ENCODE measurements at regions not wholly inside any gene's neighbourhood (a gene's known extent, or its start where the extent isn't known, plus 50 kb on each side); places are given as distances from the start of the nearest gene placed in this dataset.

DNA sequence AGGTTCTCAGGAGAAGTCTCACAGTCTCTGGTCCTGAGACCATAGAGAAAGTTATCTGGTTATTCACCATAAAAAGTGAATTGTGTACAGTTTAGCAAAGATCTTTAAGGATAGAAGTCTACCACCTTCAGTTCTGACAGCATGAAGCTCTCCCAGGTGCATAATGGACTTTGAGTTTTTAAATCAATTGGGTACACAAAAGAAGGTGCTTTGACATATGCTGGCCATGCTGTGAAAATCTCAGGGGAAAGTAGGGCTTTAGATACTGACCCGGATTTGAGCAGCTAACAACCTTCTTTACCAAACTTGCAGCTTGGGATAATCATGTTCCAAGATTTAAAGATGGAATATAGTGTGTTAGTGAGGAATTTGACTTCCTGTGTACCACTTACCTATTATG lies 264.2 kb downstream of the ZSWIM6 start:
- H3K27me3 ChIP-seq (ENCODE audit: control insufficient read depth in 1 of 2, insufficient read depth in 2 of 2, low read length in 2 of 2): no peaks in the 10 kb centered on the region

DNA sequence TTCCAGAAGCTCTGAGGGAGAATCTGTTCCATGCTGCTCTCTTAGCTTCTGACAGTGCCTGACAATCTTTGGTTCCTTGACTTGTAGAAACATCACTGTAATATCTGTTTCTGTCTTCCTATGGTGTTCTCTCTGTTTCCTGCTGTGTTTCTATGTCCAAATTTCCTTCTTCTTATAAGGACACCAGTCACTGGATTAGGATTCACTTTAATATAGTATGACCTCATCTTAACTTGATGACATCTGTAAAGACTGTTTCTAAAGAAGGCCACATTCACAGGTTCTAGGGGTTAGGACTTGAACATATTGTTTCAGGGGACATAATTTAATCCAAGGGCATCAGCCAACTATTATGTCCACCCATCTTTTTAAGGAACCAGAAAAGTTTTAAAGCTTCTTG lies 265.6 kb downstream of the ZSWIM6 start:
- Histone ChIP-seq H3K4me3 (ENCODE audit: low read depth in 1 of 2, low read length in 2 of 2) (no peak overlapping the region), H3K36me3 (ENCODE audit: control insufficient read depth in 1 of 2, insufficient read depth in 2 of 2, low read length in 2 of 2) (no peaks in the 10 kb centered on the region), H3K9ac (ENCODE audit: low read depth in 1 of 2, low read length in 2 of 2) (no peak overlapping the region), H3K4me1 (ENCODE audit: control insufficient read depth in 1 of 2, insufficient read depth in 2 of 2, low read length in 2 of 2) (no peaks in the 10 kb centered on the region), H3K9me3 (ENCODE audit: control insufficient read depth in 1 of 2, low read length in 2 of 2) (no peaks in the 10 kb centered on the region), H3K27me3 (ENCODE audit: control insufficient read depth in 1 of 2, insufficient read depth in 2 of 2, low read length in 2 of 2) (no peaks in the 10 kb centered on the region), H3K27ac (ENCODE audit: low read depth, low read length) (no peak overlapping the region)

More for the DNA sequence above, 264.2 kb downstream of the ZSWIM6 start:
- Histone ChIP-seq H3K9me3 (ENCODE audit: control insufficient read depth in 1 of 2, low read length in 2 of 2) (no peaks in the 10 kb centered on the region), H3K27ac (ENCODE audit: low read depth, low read length) (no peak overlapping the region), H3K9ac (ENCODE audit: low read depth in 1 of 2, low read length in 2 of 2) (no peak overlapping the region), H3K36me3 (ENCODE audit: control insufficient read depth in 1 of 2, insufficient read depth in 2 of 2, low read length in 2 of 2) (no peaks in the 10 kb centered on the region), H3K4me3 (ENCODE audit: low read depth in 1 of 2, low read length in 2 of 2) (no peak overlapping the region), H3K4me1 (ENCODE audit: control insufficient read depth in 1 of 2, insufficient read depth in 2 of 2, low read length in 2 of 2) (no peaks in the 10 kb centered on the region)

DNA sequence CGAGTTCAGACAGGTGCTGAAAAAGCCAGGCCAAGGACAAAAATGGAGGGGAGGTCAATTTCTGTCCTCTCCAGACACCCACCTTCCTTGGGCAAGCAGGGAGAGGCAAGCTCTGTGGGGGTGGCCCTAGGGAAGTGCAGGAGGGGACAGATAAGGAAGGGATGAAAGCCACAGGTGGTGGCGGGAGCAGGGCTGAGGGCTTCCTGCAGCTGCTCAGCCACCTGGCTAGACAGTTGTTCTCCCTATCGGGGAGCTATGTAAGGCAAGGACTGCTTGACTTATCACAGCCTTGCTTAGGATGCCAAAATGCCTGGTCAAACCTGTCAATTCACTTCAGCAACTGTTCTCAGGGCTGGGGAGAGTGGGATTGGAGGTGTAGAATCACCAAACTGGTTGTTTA lies 266.1 kb downstream of the ZSWIM6 start:
- no peaks in the 10 kb centered on the region for H3K27me3 ChIP-seq (ENCODE audit: control insufficient read depth in 1 of 2, insufficient read depth in 2 of 2, low read length in 2 of 2)
- H3K36me3 ChIP-seq (ENCODE audit: control insufficient read depth in 1 of 2, insufficient read depth in 2 of 2, low read length in 2 of 2): no peaks in the 10 kb centered on the region
- H3K9ac ChIP-seq (ENCODE audit: low read depth in 1 of 2, low read length in 2 of 2): no peak overlapping the region
- H3K9me3 ChIP-seq (ENCODE audit: control insufficient read depth in 1 of 2, low read length in 2 of 2): no peaks in the 10 kb centered on the region
- H3K27ac ChIP-seq (ENCODE audit: low read depth, low read length): no peak overlapping the region
- H3K4me1 ChIP-seq (ENCODE audit: control insufficient read depth in 1 of 2, insufficient read depth in 2 of 2, low read length in 2 of 2): no peaks in the 10 kb centered on the region
- no peak overlapping the region for H3K4me3 ChIP-seq (ENCODE audit: low read depth in 1 of 2, low read length in 2 of 2)

DNA sequence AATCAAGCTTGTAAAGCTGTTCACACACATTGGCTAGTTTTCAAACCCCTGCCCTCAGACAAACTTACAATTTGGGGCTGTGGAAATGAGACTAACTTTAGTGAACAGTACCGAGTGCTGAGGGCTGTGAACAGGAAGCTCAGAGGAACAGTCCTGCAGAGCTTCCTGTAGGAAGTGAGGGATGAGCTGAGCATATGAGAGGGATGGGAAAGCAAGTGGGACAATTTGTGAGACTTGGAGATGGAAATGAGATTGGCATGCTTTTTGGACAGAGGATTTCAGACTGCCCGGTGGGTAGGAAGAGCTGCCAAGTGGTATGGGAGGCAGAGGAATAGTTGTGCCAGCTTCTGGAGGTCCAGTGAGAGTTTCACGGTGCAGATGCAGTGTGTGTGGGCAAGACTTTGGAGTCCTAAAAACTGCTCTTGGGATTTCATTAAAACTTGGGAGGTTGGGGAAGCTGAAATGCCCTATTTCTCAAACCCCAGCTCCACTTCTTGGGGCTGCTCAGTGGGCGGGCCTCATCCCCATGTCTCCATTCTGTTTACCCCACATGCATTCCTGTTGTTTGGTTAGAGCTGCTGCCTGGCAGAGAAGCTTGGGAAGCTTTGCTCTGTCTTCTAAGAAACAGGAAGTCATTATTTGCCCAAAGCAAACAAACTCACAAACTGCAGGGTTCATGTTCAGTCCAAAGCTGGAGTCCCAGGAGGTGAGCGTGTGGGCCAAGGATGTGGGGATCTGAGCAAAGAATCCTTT lies 267.5 kb downstream of the ZSWIM6 start:
- H3K9me3 ChIP-seq (ENCODE audit: control insufficient read depth in 1 of 2, low read length in 2 of 2): no peaks in the 10 kb centered on the region

DNA sequence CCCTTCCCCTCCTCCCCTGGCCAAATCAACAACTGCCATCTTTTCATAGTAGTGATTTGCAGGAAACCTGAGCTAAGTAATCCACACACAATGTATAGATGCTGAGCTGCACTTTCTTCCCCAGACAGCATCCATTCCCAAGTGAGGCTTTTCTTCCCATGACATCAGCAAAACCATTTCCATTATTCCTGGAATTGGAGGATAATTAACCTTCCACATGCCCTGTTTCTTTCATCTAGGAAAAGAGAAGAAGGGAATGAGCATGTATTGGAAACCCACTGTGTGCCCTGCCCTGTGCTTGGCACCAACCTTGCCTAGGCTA lies 268.0 kb downstream of the ZSWIM6 start:
- no peak overlapping the region for H3K9ac ChIP-seq (ENCODE audit: low read depth in 1 of 2, low read length in 2 of 2)
- H3K4me1 ChIP-seq (ENCODE audit: control insufficient read depth in 1 of 2, insufficient read depth in 2 of 2, low read length in 2 of 2): no peaks in the 10 kb centered on the region
- H3K9me3 ChIP-seq (ENCODE audit: control insufficient read depth in 1 of 2, low read length in 2 of 2): no peaks in the 10 kb centered on the region
- H3K27me3 ChIP-seq (ENCODE audit: control insufficient read depth in 1 of 2, insufficient read depth in 2 of 2, low read length in 2 of 2): no peaks in the 10 kb centered on the region
- no peak overlapping the region for H3K4me3 ChIP-seq (ENCODE audit: low read depth in 1 of 2, low read length in 2 of 2)
- H3K27ac ChIP-seq (ENCODE audit: low read depth, low read length): no peak overlapping the region
- H3K36me3 ChIP-seq (ENCODE audit: control insufficient read depth in 1 of 2, insufficient read depth in 2 of 2, low read length in 2 of 2): no peaks in the 10 kb centered on the region

More for the DNA sequence above, 267.5 kb downstream of the ZSWIM6 start:
- no peak overlapping the region for H3K4me3 ChIP-seq (ENCODE audit: low read depth in 1 of 2, low read length in 2 of 2)
- no peaks in the 10 kb centered on the region for H3K4me1 ChIP-seq (ENCODE audit: control insufficient read depth in 1 of 2, insufficient read depth in 2 of 2, low read length in 2 of 2)
- no peaks in the 10 kb centered on the region for H3K36me3 ChIP-seq (ENCODE audit: control insufficient read depth in 1 of 2, insufficient read depth in 2 of 2, low read length in 2 of 2)
- H3K27ac ChIP-seq (ENCODE audit: low read depth, low read length): no peak overlapping the region
- no peaks in the 10 kb centered on the region for H3K27me3 ChIP-seq (ENCODE audit: control insufficient read depth in 1 of 2, insufficient read depth in 2 of 2, low read length in 2 of 2)
- no peak overlapping the region for H3K9ac ChIP-seq (ENCODE audit: low read depth in 1 of 2, low read length in 2 of 2)

DNA sequence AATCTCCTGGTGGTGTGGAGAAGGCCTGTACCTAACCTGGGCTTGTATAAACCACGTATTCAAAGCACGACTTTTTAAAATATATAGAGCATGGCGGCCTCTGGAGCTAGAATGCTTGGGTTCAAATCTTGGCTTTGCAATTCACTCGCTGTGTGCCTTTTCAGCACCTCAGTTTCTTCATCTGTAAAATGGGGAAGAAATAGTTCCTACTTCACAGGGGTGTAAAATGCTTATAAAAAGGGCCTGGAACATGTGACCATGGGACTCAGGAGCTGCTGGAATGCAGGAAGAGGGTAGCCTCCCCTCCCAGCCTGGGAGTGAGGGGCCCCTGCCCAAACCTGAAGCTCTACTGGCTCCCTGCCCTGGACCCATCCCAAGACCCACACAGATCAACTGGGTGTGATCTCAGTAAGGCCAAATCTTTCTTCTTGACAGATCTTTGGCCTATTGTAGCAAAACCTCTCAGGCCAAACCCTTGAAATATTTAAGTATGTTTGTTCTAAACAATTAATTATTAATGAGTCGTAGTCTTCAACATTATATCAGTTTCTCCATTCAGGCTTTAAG lies 269.0 kb downstream of the ZSWIM6 start:
- Histone ChIP-seq H3K4me1 (ENCODE audit: control insufficient read depth in 1 of 2, insufficient read depth in 2 of 2, low read length in 2 of 2) (no peaks in the 10 kb centered on the region), H3K27me3 (ENCODE audit: control insufficient read depth in 1 of 2, insufficient read depth in 2 of 2, low read length in 2 of 2) (no peaks in the 10 kb centered on the region), H3K9me3 (ENCODE audit: control insufficient read depth in 1 of 2, low read length in 2 of 2) (no peaks in the 10 kb centered on the region), H3K27ac (ENCODE audit: low read depth, low read length) (no peak overlapping the region), H3K36me3 (ENCODE audit: control insufficient read depth in 1 of 2, insufficient read depth in 2 of 2, low read length in 2 of 2) (no peaks in the 10 kb centered on the region), H3K4me3 (ENCODE audit: low read depth in 1 of 2, low read length in 2 of 2) (no peak overlapping the region), H3K9ac (ENCODE audit: low read depth in 1 of 2, low read length in 2 of 2) (no peak overlapping the region)

DNA sequence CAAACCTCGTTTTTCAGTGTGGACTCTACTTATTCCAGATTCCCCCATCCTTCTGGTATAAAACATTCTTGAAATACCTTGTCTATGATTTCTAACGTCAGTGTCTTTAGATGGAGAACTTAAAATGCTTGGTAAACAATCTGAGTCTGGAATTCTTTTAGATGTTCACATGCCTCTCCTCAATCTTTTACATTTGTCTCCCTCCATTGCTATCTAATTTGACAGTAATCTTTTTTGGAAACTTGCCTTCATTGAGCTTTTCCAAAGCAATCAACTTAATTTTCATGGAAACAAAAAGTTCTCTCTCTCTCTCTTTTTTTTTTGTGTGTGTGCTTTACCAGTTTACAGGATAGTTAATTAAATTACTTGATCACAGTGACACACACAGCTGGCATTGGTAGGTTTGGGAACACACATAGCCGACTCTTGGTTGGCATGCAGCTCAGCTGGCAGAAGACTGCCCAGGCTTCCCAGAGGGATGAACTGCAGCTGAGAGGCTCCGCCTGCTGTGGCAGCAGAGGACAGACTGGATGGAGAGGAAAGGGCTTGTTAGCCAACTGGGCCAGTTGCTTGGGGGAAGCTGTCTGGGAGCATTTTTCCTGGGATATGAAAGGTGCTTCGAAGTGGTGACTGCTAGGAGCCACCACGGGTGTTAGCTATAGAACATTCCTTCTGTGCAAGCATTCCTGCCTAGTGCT lies 271.3 kb downstream of the ZSWIM6 start:
- Histone ChIP-seq H3K9me3 (ENCODE audit: control insufficient read depth in 1 of 2, low read length in 2 of 2) (no peaks in the 10 kb centered on the region), H3K4me1 (ENCODE audit: control insufficient read depth in 1 of 2, insufficient read depth in 2 of 2, low read length in 2 of 2) (no peaks in the 10 kb centered on the region), H3K27ac (ENCODE audit: low read depth, low read length) (no peak overlapping the region), H3K36me3 (ENCODE audit: control insufficient read depth in 1 of 2, insufficient read depth in 2 of 2, low read length in 2 of 2) (no peaks in the 10 kb centered on the region), H3K4me3 (ENCODE audit: low read depth in 1 of 2, low read length in 2 of 2) (no peak overlapping the region), H3K9ac (ENCODE audit: low read depth in 1 of 2, low read length in 2 of 2) (no peak overlapping the region), H3K27me3 (ENCODE audit: control insufficient read depth in 1 of 2, insufficient read depth in 2 of 2, low read length in 2 of 2) (no peaks in the 10 kb centered on the region)

DNA sequence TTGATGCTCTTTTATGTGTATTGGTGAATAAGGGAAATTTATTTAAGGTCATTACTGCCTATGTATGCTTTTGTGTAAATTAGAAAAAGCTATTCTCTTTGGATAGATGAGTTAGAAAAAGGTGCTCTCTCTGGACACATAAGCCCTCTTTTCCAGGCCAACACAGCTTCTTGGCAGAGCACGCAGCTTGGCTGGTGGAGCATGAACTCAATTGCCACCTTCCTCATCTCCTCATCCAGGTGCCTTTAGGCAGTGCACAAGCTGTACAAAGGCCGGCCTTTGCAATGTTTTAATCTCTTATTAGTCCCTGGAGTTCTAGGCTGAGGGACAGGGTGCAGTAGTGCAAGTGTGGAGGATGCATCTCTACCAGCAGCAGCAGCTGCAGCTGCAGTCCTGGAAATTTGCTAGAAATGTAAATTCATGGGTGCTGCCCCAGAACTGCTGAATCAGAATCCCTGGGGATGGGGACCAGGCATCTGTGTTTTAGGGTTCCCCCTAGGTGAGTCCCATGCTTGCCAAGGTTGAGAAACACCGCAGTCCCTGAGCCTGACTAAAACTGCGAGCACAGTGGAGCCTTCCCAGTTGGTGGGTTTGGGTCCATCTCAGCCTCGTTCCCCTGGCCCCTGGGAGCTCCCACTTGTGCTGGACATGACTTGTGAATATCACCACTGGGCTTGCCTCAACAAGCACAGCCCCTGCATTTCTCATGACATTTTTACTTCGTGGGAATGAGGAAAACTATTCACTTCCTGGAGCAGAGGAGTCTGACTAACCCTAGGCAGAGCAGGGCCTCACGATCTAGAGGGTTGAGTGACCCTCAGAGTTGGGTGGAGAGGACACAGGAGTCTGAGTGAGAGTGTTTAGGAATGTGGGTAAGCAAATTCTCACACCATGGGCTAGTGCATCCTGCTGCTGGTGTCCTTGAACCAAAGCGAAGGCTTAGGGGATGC lies 272.3 kb downstream of the ZSWIM6 start:
- no peak overlapping the region for H3K9ac ChIP-seq (ENCODE audit: low read depth in 1 of 2, low read length in 2 of 2)
- H3K4me3 ChIP-seq (ENCODE audit: low read depth in 1 of 2, low read length in 2 of 2): no peak overlapping the region
- no peaks in the 10 kb centered on the region for H3K36me3 ChIP-seq (ENCODE audit: control insufficient read depth in 1 of 2, insufficient read depth in 2 of 2, low read length in 2 of 2)
- no peak overlapping the region for H3K27ac ChIP-seq (ENCODE audit: low read depth, low read length)
- no peaks in the 10 kb centered on the region for H3K4me1 ChIP-seq (ENCODE audit: control insufficient read depth in 1 of 2, insufficient read depth in 2 of 2, low read length in 2 of 2)
- no peaks in the 10 kb centered on the region for H3K9me3 ChIP-seq (ENCODE audit: control insufficient read depth in 1 of 2, low read length in 2 of 2)
- H3K27me3 ChIP-seq (ENCODE audit: control insufficient read depth in 1 of 2, insufficient read depth in 2 of 2, low read length in 2 of 2): no peaks in the 10 kb centered on the region

DNA sequence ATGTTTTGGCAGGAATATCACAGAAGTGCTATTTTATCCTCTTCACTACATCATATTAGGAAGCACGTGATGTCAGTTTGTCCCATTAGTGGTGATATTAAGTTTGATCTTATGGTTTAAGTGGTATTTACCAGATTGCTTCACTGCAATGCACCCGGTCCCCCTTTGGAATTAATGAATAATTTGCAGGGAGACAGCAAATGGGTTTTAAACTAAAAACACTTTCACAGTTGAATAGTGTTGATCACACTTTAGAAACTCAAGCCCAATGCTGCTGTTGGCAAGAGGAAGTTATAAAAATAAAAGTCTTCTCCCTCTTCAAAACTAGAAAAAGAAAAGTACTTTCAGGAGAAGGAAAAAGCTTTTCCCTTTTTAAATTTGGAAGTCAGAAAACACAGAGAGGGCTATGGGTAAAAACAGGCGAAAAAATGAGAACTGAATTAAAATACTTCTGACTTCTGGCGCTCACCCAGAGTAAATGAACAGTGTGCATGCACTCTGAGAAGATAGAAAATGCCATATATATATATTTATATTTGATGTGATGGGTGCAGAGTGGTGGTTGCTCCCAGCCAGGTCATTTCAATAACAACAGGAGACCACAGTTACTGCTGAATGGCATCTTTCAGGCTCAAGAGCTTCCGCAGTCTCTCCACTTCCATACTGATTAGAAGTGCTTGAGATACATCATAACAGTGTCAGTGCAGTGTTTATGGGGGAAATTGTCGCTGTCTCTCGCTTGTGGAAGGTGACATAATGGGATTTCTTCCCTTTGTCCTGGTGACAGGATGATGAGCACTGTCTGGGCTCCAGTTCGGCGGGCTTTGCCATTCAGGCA lies 278.0 kb downstream of the ZSWIM6 start:
- H3K4me1 ChIP-seq (ENCODE audit: control insufficient read depth in 1 of 2, insufficient read depth in 2 of 2, low read length in 2 of 2): no peaks in the 10 kb centered on the region
- H3K4me3 ChIP-seq (ENCODE audit: low read depth in 1 of 2, low read length in 2 of 2): no peak overlapping the region
- no peak overlapping the region for H3K27ac ChIP-seq (ENCODE audit: low read depth, low read length)

More for the DNA sequence above, 278.0 kb downstream of the ZSWIM6 start:
- Histone ChIP-seq H3K36me3 (ENCODE audit: control insufficient read depth in 1 of 2, insufficient read depth in 2 of 2, low read length in 2 of 2) (no peaks in the 10 kb centered on the region), H3K9ac (ENCODE audit: low read depth in 1 of 2, low read length in 2 of 2) (no peak overlapping the region), H3K27me3 (ENCODE audit: control insufficient read depth in 1 of 2, insufficient read depth in 2 of 2, low read length in 2 of 2) (no peaks in the 10 kb centered on the region), H3K9me3 (ENCODE audit: control insufficient read depth in 1 of 2, low read length in 2 of 2) (no peaks in the 10 kb centered on the region)
